NCI-H345 treated with DMSO at 0.1 percent for 48 hours (cell line): ENCODE measurements at regions not wholly inside any gene's neighbourhood (a gene's known extent, or its start where the extent isn't known, plus 50 kb on each side); places are given as distances from the start of the nearest gene placed in this dataset.
"Not testable (repeated sequence)": the region's sequence is repeated elsewhere in the genome, so short reads cannot be mapped to it uniquely, and the experiment has no call there.

ENCODE experiments used
- DNase-seq: peaks from one replicate; lab custom pipeline; 2025; ENCODE audit not compliant: unreplicated experiment; lab: John Stamatoyannopoulos, UW

DNA sequence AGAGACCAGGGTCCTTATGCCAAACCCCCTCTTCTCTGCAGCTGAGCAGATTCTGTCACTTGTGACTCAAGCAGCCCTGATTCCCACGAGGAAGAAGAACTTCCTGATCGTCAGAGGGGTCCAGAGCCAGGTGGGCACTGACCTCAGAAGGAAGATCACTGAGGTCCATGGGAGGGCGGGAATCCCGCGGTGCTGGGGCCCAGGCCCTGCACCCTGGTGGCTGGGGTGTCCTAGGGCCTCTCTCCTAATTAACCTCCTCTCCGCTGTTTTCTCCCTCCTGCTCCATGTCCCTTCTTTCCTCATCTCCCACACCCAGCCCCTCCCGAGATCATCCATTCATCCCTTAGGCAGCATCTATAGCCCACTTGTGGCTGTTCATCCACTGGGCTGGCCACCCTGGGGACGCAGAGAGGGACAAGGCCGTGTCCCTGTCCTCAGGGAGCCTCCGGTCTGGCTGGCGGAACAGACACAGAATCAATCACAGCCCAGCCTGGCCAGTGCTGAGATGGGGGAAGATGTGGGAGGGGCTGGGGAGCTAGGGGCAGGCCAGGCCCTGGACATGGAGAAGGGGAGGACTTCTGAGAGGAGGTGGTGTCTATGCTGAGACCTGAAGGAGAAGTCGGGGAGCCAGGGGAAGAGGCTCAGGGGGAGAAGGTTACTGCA is 638.3 kb downstream of the MATN1 start:
- no peak for DNase-seq

DNA sequence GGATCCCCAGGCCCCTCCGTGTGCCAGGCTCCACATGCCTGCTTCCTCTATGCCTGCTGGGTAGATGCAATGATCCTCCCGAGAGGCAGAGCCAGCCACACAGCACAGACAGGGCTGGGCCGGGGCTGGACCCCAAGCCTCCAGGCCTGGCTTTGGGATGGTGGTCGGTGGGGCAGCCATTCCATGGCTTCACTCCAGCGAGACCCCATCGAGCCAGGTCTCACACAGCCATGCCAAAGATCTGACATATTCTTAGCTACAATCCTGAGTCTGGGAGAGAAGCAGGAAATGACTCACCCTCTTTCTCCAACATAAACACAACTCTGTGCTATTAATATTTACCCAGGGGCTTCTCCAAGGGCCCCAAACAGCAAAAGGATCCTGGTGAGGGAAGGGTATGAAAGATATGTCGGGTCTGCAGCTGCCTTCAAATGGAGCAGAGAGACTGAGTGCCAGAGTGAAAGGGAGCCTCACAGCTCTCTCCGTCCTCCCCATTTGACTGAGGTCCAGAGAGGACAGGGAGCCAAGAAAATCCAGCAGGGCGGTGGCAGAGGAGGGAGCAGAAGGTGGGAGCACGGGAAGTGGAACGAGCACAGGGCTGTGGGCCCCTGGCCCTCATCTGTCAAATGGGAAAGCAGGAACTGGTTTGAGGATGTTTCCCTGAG is 639.5 kb downstream of the MATN1 start:
- no peak for DNase-seq

DNA sequence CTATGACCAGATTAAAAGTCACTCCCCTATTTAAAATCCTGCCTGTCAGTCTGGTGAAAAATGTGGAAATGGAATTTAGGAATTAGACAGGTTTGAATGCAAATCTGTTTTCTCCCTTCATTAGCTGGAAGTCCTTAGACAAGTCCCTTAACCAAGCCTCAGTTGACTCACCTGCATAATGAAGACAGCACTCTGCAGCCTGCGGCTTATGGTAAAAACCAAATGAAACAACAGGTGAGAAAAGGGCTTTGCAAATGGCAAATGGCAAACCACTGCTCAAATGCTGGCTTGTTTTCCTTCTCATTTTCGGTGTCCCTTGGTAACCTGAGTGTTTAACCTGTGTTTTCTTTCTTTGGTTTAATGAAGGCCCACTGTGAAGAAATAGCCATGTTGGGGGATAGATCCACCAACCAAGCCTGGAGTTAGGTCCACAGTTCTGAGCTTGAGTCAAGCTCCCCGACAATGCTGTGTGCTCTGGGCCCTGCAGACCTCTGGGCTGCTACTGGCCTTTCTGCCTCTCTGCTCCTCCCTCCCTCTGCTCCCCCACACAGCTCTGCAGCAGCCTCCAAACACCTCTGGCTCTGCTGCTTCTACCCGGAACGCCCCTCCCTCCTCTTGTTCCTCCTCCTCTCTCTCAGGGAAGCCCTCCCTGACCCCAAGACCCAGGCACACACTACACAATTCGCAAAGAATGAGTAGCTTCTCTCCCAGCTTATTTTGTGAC is 641.8 kb downstream of the MATN1 start:
- no peak for DNase-seq

DNA sequence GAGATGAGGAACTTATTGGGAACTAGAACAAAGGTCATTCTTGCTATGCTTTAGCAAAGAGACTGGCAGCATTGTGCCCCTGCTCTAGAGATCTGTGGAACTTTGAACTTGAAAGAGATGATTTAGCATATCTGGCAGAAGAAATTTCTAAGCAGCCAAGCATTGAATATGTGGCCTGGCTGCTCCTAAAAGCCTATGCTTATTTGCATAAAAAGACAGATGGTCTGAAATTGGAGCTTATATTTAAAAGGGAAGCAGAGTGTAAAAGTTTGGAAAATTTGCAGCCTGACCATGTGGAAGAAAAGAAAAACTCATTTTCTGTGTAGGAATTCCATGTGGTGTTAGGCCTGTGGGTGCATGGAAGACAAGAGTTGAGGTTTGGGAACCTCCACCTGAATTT is 647.5 kb downstream of the MATN1 start:
- not testable (repeated sequence) for DNase-seq

DNA sequence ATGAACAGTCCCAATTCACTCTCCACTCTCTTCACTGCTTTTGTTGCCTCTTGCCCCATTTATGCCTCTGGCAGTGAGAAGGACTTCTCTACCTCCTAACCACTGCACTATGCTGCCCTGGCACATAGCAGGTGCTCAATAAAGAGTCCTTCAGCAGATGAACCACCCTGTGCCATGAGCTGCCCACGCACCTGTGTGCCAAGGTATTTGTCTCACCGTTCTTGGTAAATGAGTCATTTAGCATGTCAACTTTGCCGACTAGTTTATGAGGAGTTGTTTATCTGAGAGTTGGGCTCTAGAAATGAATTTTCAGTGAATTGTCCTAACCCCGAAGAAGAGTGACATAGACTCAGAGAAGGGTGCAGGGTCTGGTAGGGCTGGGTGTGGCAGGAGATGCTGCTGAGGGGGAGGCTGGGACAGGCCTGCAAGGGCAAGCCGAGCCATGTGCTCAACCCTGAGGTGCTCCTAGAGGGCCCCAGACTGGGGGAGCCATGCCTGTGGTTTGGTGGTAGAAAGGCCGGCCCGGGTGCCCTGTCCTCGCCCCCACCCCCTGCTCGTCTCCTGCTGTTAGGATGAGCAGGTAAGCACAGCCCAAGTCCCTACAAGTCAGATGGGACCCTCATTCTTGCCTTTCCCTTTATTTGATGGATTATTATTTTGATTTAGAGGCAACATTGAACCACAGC is 654.5 kb downstream of the MATN1 start:
- no peak for DNase-seq

DNA sequence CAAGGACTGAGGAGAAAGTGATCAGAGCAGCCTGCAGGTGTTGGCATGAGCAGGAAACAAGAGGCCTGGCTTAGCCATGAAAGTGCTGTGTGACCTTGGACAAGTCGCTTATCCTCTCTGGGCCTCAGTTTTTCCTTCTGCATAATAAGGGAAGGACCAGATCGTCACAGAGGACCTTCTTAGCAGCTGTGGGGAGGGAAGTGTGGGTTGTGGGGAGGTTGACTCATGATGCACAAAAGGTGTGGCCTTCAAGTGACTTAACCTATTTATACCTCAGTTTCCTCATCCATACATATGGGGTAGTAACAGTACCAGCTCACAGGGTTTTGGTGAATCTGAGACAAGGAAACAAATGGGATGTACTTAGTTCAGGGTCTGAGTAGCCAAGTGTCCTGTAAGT is 658.8 kb downstream of the MATN1 start:
- no peak for DNase-seq

DNA sequence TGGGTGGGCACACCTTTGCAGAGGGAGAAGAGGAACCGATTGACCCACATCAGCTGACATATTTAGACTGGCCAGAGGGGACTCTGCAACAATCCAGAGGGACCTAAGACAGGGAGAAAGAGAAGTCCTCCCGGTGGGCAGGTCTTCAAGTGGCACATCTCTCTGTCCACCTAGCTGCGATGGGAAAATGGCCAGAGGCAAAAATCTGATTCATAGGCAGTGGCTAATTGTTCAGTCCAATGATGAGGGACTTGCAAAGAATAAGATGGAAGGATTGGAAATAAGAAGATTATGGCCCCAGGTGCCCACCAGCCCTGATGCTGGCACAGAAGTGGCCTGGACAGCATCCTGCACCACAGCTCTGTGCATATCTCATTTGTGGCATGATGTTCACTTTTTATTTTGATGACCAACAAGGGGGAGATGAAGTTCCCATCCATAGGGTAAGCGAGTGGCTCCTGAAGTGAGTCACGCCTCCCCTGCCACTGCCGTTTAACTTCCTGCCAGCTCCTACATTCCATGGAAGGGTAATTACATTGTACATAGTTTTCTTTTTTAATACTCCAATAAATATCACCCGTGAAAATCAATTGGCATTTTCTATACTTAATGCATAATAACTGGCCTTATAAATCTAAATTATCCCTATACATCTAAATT is 659.6 kb downstream of the MATN1 start:
- no peak for DNase-seq

DNA sequence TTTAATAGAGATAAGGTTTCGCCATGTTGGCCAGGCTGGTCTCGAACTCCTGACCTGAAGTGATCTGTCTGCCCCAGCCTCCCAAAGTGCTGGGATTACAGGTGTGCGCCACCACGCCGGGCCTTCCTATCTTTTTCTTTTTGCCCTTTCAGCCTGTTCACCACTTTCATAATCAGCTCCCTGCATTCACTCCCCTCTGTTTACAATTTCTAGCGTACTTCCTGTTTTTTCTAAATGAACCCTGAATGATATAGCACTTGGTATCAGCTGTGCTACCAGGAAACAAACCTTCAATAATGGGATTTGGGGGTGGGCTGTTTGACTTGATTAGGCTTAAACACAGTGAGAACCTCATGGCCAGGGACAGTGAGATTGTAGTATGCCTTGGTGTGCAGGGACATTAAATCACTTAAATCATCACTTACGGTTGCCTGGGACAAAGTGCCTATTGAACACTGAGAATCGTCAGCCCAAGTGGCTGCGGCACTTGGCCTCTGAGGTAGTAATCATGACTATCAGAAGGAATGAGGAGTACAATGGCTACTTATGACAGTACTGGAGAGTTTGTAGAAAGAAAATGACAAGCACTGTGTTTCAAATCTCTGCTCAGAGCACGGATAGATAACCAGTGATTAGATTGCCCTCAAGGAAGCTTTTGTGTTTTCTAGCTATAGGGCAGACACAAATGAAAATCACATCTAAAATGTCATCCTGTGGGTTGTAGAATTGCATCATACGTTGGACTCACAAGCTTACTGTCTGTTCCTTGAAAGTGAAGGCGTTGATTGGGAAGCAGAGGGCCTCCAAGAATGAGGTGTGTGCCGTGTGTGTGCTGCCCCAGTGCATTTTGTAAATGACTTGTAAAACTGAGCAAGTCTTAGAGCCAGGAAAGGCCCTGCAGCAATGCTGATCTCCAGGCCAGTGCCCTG is 661.8 kb downstream of the MATN1 start:
- DNase-seq: no peak

DNA sequence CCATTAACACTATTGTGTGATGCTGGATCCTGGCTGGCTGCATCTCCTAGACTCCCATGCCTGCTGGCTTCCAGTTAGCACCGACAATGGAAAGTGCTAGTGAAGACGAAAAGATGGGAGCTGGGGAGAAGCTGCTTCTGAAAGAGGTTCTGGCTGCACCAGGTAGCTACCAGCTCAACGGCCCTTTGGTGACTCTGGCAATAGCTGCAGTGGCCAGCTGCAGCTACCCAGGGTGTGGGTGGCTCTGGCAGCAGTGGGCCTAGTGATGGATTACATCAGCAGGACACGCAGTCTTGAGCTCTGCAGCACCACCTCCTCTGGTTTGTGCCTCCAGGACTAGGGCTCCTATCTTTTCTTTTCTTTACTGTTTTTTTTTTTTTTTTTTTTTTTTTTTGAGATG is 662.6 kb downstream of the MATN1 start:
- DNase-seq: no peak

DNA sequence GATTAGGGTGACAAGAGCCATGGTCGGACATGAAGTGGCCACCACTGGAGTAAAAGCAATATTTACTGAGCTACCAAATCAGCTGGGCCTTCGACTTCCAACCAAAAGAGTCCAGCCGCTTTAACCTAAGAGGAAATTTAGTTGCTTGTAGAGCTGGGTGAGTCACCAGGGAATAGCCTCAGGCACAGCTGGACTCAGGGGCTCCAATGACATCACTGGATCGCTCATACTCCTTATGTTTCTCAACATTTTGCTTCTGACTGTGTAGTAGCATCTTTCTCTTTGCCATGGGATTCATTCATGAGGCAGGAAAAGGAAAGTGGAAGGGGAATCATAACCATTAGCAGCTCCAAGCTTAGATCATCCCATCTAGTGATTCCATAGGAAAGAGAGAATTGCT is 664.4 kb downstream of the MATN1 start:
- no peak for DNase-seq

DNA sequence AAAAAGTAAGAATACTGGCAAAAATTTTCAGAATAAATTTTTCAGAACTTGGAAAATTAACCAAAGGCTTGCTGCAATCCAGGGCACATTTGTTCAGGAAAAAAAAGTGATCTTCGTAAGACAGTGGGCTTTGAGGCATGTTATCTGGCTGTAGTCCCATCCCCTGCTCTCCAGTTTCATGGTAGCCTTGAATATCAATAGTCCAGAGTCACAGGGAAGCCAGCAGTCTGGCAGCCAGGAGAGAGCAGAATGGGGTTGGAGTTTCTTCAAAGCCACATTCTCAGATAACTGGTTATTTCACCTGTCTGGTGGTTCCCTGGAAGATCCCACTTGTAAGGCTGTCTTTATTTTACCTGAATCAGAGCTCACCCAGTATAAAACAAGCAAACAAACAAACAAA is 669.3 kb downstream of the MATN1 start:
- no peak for DNase-seq

DNA sequence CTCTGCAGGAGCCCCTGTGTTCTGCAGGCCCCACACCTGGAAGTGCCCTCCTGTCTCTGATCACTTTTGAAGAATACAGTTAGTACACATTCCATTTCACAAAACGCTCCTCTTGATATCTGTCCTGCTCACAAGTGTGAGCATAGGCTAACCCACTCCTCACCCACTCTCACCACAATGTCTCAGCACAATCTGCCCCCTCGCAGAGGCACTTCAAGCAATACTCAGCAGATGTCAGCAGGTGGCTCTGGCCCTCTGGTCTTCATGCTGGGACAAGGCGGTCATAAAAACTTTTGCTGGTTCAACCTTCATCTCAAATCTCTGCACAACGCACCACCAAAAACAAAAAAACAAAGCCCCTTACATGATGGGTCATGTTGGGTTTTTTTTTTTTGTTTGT is 671.2 kb downstream of the MATN1 start:
- DNase-seq: no peak

DNA sequence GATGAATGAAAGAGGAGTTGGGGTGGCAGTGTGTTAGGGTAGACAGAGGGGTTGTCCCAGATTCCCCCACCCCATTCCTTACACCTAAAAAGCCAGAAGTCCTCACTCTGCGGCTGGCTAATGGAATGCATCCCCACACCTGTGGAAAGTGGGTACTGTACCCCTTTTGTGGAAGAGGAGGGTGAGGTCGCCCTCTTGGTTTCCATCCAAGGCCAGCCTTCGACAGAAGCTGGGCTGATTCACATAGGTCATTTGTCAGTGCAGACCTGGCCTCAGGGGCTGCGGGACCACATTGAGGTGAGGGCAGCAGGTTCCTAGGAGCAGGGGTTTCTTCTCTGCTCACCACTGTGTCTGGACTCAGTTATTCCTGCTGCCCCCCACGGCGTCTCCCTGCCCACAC is 671.6 kb downstream of the MATN1 start:
- DNase-seq: no peak

DNA sequence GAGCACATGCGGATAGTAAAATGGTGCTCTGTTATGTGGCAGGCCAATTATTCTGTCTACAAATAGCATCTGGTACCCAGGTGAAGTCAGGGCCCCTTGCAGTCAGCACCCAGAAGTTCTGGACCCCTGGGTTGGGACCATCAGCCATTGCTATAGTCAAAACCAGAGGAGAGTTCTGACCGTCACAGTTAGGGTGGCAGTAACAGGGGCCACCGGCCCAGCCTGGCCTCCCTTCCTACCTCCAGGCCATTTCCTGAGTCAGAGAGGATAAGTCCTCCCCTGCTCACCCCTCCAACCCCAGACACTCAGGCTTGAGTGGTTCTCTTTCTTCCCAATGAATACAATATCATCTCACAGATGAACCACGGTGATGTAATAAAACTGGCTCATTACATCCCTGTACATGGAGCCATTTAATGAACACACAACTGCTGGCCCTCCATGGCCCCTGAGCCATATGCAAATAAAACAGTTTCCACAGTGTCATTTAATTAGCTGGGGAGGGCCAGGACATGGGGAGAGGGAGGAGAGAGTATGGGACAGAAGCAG is 673.6 kb downstream of the MATN1 start:
- no peak for DNase-seq

DNA sequence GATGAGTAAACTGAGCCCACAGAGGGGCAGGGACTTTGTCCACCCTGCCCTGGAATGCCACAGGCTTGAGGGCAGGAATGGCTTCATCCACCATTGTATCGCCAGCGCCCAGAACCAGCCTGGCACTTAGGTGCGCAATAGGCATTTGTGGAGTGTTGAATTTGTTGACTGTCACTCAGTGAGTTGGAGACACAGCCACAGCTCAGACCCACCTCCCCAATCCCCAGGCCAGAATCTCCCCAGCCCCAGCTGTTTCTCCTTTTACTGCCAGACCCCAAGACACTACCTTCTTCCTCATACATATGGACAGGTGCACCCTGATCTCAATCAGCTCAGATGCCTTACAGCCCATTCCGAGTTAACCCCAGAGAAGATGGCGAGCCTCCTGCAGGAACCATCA is 674.5 kb downstream of the MATN1 start:
- no peak for DNase-seq

DNA sequence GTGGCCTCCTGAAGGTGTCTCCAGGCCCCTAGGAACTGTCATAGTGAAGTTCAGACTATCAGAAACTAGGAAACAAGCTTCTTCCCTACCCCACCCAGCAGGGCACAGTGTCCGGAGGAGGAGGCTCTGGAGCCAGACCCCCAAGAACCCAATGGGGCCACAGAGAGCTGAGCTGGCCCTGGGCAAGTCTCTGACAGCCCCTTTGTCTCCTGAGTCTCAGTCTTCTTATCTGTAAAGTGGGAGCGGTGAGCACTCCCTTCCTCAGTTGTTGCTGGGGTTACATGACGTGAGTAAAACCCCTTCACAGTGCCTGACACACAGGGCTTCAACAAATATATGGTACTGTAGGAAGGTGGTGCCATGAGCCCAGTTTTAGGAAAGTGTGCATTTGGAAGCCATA is 675.8 kb downstream of the MATN1 start:
- DNase-seq: no peak

DNA sequence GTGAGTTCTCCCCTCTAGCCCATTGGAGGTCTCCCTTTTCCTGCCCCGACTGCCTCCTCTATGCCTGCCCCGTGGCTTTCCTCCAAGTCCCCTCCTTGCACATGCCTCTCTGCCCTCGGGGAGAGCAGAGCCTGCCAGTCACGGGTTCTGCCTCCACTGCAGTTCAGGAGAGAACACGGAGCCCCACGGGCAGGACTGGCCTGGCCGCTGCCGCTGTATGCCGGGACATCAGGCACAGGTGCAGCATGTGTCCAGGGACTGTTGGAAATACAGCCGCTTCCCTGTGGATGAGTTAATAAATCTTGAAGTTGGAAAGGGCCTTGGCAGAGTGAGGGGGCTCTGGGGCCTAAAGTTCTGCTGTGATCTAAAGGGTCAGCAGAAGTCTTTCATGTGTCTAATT is 676.6 kb downstream of the MATN1 start:
- no peak for DNase-seq

DNA sequence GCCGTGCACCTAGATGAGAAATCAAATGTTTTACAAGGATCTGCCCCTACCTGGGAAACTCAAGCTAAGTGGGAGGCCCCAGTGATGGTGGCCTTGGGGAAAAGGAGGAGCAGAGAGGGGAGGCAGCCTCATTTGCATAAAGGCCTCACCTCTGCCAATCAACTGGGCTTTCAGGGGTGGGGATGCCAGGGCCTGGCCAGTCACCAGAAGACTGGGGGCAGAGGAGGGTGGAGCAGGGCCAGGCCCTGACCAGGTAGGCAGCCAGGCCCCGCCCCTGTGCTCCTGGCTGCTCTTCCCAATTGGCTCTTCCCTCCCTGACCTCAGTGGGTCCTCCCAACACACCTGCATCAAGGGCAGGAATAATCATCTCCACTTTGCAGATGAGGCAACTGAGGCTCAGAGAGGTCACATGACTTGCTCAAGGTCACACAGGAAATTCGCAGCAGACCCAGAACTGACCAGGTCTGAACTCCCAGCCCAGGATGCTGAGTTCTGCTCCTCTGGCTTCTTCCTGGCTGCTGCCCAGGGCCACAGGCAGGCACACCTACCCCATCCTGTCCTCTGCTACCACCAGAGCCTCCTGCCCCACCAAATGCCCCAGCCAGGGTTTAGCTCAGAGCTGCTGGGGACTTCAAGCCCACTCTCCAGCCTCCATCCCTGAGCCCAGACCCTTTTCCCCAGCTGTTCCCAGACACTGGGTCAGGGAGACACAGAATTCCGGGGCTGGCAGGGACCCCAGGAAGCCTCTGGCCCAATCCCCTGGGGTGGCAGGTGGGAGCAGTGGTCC is 677.9 kb downstream of the MATN1 start:
- DNase-seq: no peak

DNA sequence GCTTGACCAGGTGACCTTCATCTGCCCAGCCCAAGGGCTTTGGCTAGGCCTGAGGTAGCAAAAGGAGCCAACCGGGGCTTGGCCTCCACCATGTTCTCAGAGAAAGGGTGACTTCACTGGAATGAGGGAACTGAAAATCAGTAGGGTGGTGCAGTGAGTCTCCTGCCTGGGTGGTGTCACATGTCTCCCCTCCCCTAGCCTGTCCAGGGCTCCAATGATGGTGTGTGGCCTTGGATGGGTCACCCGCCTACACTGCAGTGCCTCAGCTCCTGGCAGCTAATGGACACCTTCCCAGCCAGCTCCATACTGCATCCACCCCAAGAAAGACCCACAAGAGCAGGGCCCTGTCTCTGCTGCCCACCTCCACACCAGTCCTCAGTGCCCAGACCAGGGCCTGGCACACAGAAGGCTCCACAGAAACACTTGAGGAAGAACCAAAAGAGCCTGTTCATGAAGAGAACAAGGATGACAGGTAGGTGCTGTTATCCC is 678.7 kb downstream of the MATN1 start:
- DNase-seq: no peak
